Ascending aorta (tissue), 2 donors: ENCODE measurements at regions not wholly inside any gene's neighbourhood (a gene's known extent, or its start where the extent isn't known, plus 50 kb on each side); places are given as distances from the start of the nearest gene placed in this dataset.

Experiments used
- DNase-seq, 2 donors: peaks; one replicate each; pipeline ENCODE4 v3.0.0-alpha.2; 2019; ENCODE audit warnings: low spot score in 2 of 2
- H3K27ac ChIP-seq, 2 donors: fragments of 200-600 bp; sonication (generic); one replicate each; pipeline ENCODE4 v1.5.1; 2016 to 2017; ENCODE audit warnings: mild to moderate bottlenecking in 1 of 2
- H3K27me3 ChIP-seq: fragments of 200-600 bp; sonication (generic); one replicate; pipeline ENCODE4 v1.5.1; 2017
- H3K36me3 ChIP-seq, 2 donors: fragments of 200-600 bp; sonication (generic); one replicate each; pipeline ENCODE4 v1.5.1; 2016
- H3K4me1 ChIP-seq, 2 donors: fragments of 200-600 bp; sonication (generic); one replicate each; pipeline ENCODE4 v1.5.1; 2016 to 2017; ENCODE audit warnings: mild to moderate bottlenecking in 1 of 2
- H3K4me3 ChIP-seq, 2 donors: fragments of 200-600 bp; sonication (generic); one replicate each; pipeline ENCODE4 v1.5.1; 2016 to 2017; ENCODE audit warnings: mild to moderate bottlenecking in 1 of 2
- H3K9me3 ChIP-seq, 2 donors: fragments of 200-600 bp; sonication (generic); one replicate each; pipeline ENCODE4 v1.5.1; 2016
- intact Hi-C: fragments of 100-400 bp; cut with DNase I; formaldehyde crosslinking; loops from one replicate; pipeline ENCODE4 v1.15.1; 2023
- TF ChIP-seq, protein P1 (sequence below), 3 experiments: fragments of 200-600 bp in 2 of 3; fragments of 450-650 bp in 1 of 3; sonication (generic) in 2 of 3; IDR thresholded peaks; one replicate each; pipeline ENCODE4 v1.5.1; 2016 to 2019; ENCODE audit warnings: antibody characterized with exemption in 3 of 3, mild to moderate bottlenecking in 1 of 3, moderate library complexity in 1 of 3

- TF ChIP-seq, protein P1, sequence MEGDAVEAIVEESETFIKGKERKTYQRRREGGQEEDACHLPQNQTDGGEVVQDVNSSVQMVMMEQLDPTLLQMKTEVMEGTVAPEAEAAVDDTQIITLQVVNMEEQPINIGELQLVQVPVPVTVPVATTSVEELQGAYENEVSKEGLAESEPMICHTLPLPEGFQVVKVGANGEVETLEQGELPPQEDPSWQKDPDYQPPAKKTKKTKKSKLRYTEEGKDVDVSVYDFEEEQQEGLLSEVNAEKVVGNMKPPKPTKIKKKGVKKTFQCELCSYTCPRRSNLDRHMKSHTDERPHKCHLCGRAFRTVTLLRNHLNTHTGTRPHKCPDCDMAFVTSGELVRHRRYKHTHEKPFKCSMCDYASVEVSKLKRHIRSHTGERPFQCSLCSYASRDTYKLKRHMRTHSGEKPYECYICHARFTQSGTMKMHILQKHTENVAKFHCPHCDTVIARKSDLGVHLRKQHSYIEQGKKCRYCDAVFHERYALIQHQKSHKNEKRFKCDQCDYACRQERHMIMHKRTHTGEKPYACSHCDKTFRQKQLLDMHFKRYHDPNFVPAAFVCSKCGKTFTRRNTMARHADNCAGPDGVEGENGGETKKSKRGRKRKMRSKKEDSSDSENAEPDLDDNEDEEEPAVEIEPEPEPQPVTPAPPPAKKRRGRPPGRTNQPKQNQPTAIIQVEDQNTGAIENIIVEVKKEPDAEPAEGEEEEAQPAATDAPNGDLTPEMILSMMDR (IDR thresholded peaks at IDR 0.05): no peak
- Histone ChIP-seq H3K4me1 (no peaks in the 10 kb centered on the region), H3K4me3 (no peak overlapping the region), H3K36me3 (no peaks in the 10 kb centered on the region), H3K27me3 (no peaks in the 10 kb centered on the region), H3K9me3 (no peaks in the 10 kb centered on the region), H3K27ac (no peak overlapping the region)
- DNase-seq: no peak
- intact Hi-C loops: no loop called here
Observed at GRCh38 chr4:155071962-155072361, 136.5 kb upstream of the NPY2R start.

GRCh38 chr4:155072417-155072816, 136.0 kb upstream of the NPY2R start:
- Histone ChIP-seq H3K27ac (no peak overlapping the region), H3K4me1 (no peaks in the 10 kb centered on the region), H3K9me3 (no peaks in the 10 kb centered on the region), H3K27me3 (no peaks in the 10 kb centered on the region), H3K36me3 (no peaks in the 10 kb centered on the region), H3K4me3 (no peak overlapping the region)
- no peak for DNase-seq
- intact Hi-C loops: no loop called here
- TF ChIP-seq, protein P1 (IDR thresholded peaks at IDR 0.05): no peak

- Histone ChIP-seq H3K4me3 (no peak overlapping the region), H3K36me3 (no peaks in the 10 kb centered on the region), H3K4me1 (no peaks in the 10 kb centered on the region), H3K27ac (no peak overlapping the region), H3K27me3 (no peaks in the 10 kb centered on the region), H3K9me3 (no peaks in the 10 kb centered on the region)
- TF ChIP-seq, protein P1 (IDR thresholded peaks at IDR 0.05): no peak
- intact Hi-C loops: no loop called here
- DNase-seq: no peak
Observed at GRCh38 chr4:155073852-155074251, 134.6 kb upstream of the NPY2R start.

- H3K36me3 ChIP-seq: no peaks in the 10 kb centered on the region
- intact Hi-C loops: no loop called here
- H3K4me3 ChIP-seq: no peak overlapping the region
- TF ChIP-seq, protein P1 (IDR thresholded peaks at IDR 0.05): no peak
- no peaks in the 10 kb centered on the region for H3K4me1 ChIP-seq
- H3K27me3 ChIP-seq: no peaks in the 10 kb centered on the region
- no peak for DNase-seq
- no peaks in the 10 kb centered on the region for H3K9me3 ChIP-seq
- no peak overlapping the region for H3K27ac ChIP-seq
Observed at GRCh38 chr4:155076256-155076785, 132.1 kb upstream of the NPY2R start.

DNA sequence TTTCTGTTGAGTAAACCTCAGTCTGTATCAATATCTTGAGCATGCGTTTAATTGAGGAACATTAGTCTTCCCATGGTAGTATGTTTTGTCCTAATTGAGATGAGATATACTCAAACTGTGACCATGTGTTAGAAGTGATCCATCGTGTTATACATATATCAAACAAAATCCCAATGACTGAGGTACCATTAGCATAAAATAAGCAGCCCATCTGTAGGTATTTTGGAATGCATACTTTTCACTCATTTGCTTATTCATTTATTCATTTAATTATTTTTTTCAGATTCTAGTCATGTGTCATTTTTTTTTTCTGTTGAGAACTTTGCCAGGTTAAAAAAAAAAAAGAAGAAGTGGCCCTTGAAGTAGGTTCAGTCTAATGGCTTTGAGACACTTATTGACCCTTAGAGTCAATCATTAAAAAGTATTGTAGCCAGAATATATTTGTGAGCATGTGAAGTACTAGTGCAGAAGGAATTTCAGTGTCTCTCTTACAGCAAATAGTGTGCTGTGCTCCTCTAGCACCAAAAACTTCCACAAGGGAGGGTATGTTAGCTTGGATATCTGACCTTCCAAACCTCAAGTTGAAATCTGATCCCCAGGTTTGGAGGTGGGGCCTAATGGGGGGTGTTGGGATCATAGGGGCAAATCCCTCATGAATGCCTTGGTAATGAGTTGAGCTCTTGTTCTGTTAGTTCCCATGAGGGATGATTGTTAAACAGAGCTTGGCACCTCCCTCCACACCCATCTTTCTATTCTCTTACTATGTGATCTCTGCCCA, 130.8 kb upstream of the NPY2R start:
- intact Hi-C loops: no loop called here
- Histone ChIP-seq H3K27ac (no peak overlapping the region), H3K27me3 (no peaks in the 10 kb centered on the region), H3K9me3 (no peaks in the 10 kb centered on the region), H3K4me1 (no peaks in the 10 kb centered on the region), H3K4me3 (no peak overlapping the region), H3K36me3 (no peaks in the 10 kb centered on the region)
- TF ChIP-seq, protein P1 (IDR thresholded peaks at IDR 0.05): no peak
- DNase-seq: no peak
